ENCODE measurements at regions not wholly inside any gene's neighbourhood (a gene's known extent, or its start where the extent isn't known, plus 50 kb on each side); places are given as distances from the start of the nearest gene placed in this dataset.

- Histone ChIP-seq H3K4me1 (replicated peaks in 1 of 2; ENCODE audit: control insufficient read depth in 2 of 2, insufficient read depth in 2 of 2, low read length in 2 of 2) (no peaks in the 10 kb centered on the region), H3K9me1 (ENCODE audit: control insufficient read depth, insufficient read depth, low read length) (no peaks in the 10 kb centered on the region), H3K27ac (ENCODE audit: extremely low read depth, low read depth, low read length) (no peak overlapping the region), H3K4me3 (no peak overlapping the region), H3K4me2 (ENCODE audit: insufficient read depth, low read length) (no peak overlapping the region), H2AFZ (ENCODE audit: low read depth, low read length) (no peak overlapping the region), H3K9ac (ENCODE audit: insufficient read depth in 1 of 2, low read depth in 2 of 2, low read length in 2 of 2) (no peak overlapping the region), H4K20me1 (replicated peaks; ENCODE audit: control insufficient read depth, insufficient read depth, low read length) (no peaks in the 10 kb centered on the region), H3K9me3 (replicated peaks; ENCODE audit: control insufficient read depth, insufficient read depth, low read depth, low read length) (no peaks in the 10 kb centered on the region), H3K79me2 (ENCODE audit: control insufficient read depth, insufficient read depth, low read length) (no peaks in the 10 kb centered on the region), H3K36me3 (ENCODE audit: control insufficient read depth, insufficient read depth, low read length) (no peaks in the 10 kb centered on the region), H3K27me3 (ENCODE audit: control insufficient read depth in 2 of 2, insufficient read depth in 2 of 2, low read length in 2 of 2) (no peaks in the 10 kb centered on the region)
- no peak for DNase-seq (ENCODE audit: extremely low read depth in 1 of 4, low spot score in 3 of 4)
- in situ Hi-C loops (cut with MboI), result no loop called here
- intact Hi-C loops (cut with micrococcal nuclease), result no loop called here
- no TSS peak for BruUV-seq (replicated peaks)
- WGBS (ENCODE audit: insufficient coverage, low coverage, missing lambda C conversion rate), result 0% methylated on average over 1 of the region's 1 CpG
- ChIA-PET POLR2A (no interaction called here), CTCF (ENCODE audit: low intra/inter-chr PET ratio) (no interaction called here)
- FAIRE-seq, result no peak
- no peak for ATAC-seq
- TF ChIP-seq PTRF (tag; IDR thresholded peaks at IDR 0.05) (no peak), SNIP1 (IDR thresholded peaks at IDR 0.05; ENCODE audit: low read depth) (no peak), TAF7 (tag; IDR thresholded peaks at IDR 0.05) (no peak), KLF10 (CRISPR knock-in tag; IDR thresholded peaks at IDR 0.05) (no peak), ATF3 (IDR thresholded peaks at IDR 0.05) (no peak), ATF3 (CRISPR knock-in tag; conservative IDR thresholded peaks at IDR 0.05) (no peak), ZNF197 (CRISPR knock-in tag; IDR thresholded peaks at IDR 0.05; ENCODE audit: low read depth) (no peak), ETV5 (CRISPR knock-in tag; IDR thresholded peaks at IDR 0.05; ENCODE audit: low read depth) (no peak), MXD1 (CRISPR knock-in tag; IDR thresholded peaks at IDR 0.05; ENCODE audit: borderline replicate concordance, poor library complexity, severe bottlenecking) (no peak), PML (IDR thresholded peaks at IDR 0.05; ENCODE audit: low read length) (no peak), E2F1 (CRISPR knock-in tag; IDR thresholded peaks at IDR 0.05) (no peak), ARNT (IDR thresholded peaks at IDR 0.05) (no peak), SUPT5H (IDR thresholded peaks at IDR 0.05) (no peak)
- TF ChIP-seq, protein P1, sequence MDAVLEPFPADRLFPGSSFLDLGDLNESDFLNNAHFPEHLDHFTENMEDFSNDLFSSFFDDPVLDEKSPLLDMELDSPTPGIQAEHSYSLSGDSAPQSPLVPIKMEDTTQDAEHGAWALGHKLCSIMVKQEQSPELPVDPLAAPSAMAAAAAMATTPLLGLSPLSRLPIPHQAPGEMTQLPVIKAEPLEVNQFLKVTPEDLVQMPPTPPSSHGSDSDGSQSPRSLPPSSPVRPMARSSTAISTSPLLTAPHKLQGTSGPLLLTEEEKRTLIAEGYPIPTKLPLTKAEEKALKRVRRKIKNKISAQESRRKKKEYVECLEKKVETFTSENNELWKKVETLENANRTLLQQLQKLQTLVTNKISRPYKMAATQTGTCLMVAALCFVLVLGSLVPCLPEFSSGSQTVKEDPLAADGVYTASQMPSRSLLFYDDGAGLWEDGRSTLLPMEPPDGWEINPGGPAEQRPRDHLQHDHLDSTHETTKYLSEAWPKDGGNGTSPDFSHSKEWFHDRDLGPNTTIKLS (IDR thresholded peaks at IDR 0.05; ENCODE audit: borderline replicate concordance, low read depth), result no peak
- TF ChIP-seq, protein P2, sequence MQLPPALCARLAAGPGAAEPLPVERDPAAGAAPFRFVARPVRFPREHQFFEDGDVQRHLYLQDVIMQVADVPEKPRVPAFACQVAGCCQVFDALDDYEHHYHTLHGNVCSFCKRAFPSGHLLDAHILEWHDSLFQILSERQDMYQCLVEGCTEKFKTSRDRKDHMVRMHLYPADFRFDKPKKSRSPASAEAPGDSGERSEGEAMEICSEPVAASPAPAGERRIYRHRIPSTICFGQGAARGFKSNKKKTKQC (CRISPR knock-in tag; IDR thresholded peaks at IDR 0.05), result no peak
Measured at GRCh38 chr5:53749621-53750020, 189.2 kb downstream of the NDUFS4 start.

Data from K562 (cell line).